ENCODE measurements at regions not wholly inside any gene's neighbourhood (a gene's known extent, or its start where the extent isn't known, plus 50 kb on each side); places are given as distances from the start of the nearest gene placed in this dataset.

DNA sequence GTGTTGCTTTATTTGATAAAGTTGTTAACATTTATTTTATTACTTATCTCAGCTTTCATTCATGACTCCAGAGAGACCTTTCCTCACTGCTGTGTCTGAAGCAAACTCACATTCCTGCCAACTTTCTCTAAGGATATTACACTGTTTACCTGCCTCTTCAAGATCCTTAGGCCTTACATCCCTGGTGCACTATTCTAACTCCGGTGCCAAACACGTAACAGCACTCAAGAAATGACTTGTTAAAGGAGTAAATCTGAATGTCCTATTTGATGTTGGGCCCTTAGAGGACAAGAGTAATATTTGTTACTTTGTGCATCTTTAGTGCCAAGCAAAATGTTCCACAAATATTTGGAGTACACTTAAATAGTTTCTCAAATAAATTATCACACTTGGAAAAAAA lies 324.1 kb upstream of the FLRT2 start:
- no peak for TF ChIP-seq POLR2AphosphoS5 (IDR thresholded peaks at IDR 0.05)
- no peak for TF ChIP-seq POLR2A (IDR thresholded peaks at IDR 0.05)
- TF ChIP-seq, protein P1, sequence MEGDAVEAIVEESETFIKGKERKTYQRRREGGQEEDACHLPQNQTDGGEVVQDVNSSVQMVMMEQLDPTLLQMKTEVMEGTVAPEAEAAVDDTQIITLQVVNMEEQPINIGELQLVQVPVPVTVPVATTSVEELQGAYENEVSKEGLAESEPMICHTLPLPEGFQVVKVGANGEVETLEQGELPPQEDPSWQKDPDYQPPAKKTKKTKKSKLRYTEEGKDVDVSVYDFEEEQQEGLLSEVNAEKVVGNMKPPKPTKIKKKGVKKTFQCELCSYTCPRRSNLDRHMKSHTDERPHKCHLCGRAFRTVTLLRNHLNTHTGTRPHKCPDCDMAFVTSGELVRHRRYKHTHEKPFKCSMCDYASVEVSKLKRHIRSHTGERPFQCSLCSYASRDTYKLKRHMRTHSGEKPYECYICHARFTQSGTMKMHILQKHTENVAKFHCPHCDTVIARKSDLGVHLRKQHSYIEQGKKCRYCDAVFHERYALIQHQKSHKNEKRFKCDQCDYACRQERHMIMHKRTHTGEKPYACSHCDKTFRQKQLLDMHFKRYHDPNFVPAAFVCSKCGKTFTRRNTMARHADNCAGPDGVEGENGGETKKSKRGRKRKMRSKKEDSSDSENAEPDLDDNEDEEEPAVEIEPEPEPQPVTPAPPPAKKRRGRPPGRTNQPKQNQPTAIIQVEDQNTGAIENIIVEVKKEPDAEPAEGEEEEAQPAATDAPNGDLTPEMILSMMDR (IDR thresholded peaks at IDR 0.05): no peak

Measured in prostate gland (tissue), 2 donors.